ENCODE measurements at regions not wholly inside any gene's neighbourhood (a gene's known extent, or its start where the extent isn't known, plus 50 kb on each side); places are given as distances from the start of the nearest gene placed in this dataset.

DNA sequence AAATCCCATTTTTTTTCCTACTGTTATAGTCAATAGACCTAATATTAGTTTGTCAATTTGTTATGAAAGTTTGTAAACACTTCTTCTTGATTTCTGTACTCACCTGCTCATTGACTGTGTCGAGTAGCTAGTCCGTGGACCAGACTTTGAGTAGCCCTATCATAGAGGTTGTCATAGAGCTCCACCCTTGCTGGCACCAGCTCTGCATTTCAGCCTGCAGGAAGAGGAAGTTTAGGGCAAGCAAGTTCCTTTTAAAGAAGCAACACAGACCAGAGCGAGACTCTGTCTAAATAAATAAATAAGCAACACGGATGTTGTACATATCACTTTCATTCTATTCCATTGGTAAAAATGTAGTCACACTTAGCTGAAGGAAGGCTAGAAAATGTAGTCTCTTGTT lies 74.0 kb downstream of the MCFD2 start:
- 96 to 100% methylated on average over 2 to 4 of the region's 4 CpGs for WGBS, 2 experiments (ENCODE audit: insufficient coverage in 1 of 2, insufficient read length in 1 of 2)
- Histone ChIP-seq H3K27ac (ENCODE audit: low read depth, low read length) (no peak overlapping the region), H3K9ac (ENCODE audit: extremely low read depth, low read length, poor library complexity, severe bottlenecking) (no peak overlapping the region), H3K4me1 (ENCODE audit: control insufficient read depth, insufficient read depth, low read length) (no peaks in the 10 kb centered on the region), H3K4me3 (ENCODE audit: low read length) (no peak overlapping the region), H3K27me3 (ENCODE audit: control insufficient read depth, insufficient read depth, low read length, poor library complexity, severe bottlenecking) (no peaks in the 10 kb centered on the region), H3K36me3 (ENCODE audit: control insufficient read depth, insufficient read depth, low read length) (no peaks in the 10 kb centered on the region), H3K9me3 (ENCODE audit: control insufficient read depth, low read length) (no peaks in the 10 kb centered on the region)
- H3K27ac Mint-ChIP-seq: no peak overlapping the region
- H3K4me3 Mint-ChIP-seq: no peak overlapping the region
- no peak for TF ChIP-seq CTCF (conservative IDR thresholded peaks at IDR 0.05)
- no peaks in the 10 kb centered on the region for H3K36me3 Mint-ChIP-seq (ENCODE audit: low read depth)
- no peaks in the 10 kb centered on the region for H3K9me3 Mint-ChIP-seq
- H3K4me1 Mint-ChIP-seq: no peaks in the 10 kb centered on the region
- no peak for DNase-seq
- H3K27me3 Mint-ChIP-seq (ENCODE audit: insufficient read depth): peaks cover 2% of the 10 kb centered on the region

DNA sequence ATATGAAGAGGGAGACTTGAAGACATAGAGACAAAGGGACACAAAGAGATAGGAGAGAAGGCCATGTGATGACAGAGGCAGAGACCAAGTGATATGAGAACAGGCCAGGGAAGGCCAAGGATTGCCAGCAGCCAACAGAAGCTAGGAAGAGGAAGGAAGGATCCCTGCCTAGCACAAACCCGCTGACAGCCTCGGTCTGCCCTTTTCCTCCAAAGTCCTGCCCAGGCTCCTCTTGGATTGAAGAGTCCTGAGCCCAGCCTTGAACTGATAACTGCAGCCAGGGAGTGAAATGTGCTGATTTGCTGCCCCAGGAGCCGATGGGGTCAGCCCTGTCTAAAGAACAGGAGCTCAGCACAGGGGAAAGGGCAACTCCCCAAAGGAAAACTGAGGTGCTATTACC lies 76.6 kb downstream of the MCFD2 start:
- H3K4me1 ChIP-seq (ENCODE audit: control insufficient read depth, insufficient read depth, low read length): no peaks in the 10 kb centered on the region
- 62% methylated on average over 3 of the region's 3 CpGs; no CpG with 5 or more reads in 1 of the 2 experiments for WGBS, 2 experiments (ENCODE audit: insufficient coverage in 1 of 2, insufficient read length in 1 of 2)
- H3K27ac Mint-ChIP-seq: no peak overlapping the region

DNA sequence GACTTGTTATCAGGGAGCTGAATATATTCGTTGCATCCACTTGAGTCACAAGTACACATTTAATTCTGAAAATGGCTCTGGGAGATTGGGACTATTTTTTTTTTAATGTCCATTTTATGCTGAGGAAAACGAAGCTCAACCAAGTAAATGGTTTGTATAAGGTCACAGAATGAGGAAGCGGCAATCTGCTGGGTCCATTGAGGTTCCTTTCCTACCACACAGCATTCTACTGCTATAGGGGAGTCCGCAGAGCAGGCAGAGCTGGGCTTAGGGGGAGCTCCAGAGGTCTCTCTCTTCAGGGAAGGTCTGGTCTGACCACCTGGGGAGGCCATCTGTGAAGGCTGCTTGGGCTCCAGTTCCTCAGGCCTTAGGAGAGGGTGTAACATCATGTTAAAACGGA lies 77.9 kb downstream of the MCFD2 start:
- Mint-ChIP-seq H3K27me3 (ENCODE audit: insufficient read depth) (no peaks in the 10 kb centered on the region), H3K4me3 (no peak overlapping the region), H3K9me3 (no peaks in the 10 kb centered on the region), H3K36me3 (ENCODE audit: low read depth) (no peaks in the 10 kb centered on the region), H3K4me1 (no peaks in the 10 kb centered on the region), H3K27ac (no peak overlapping the region)
- no peak for TF ChIP-seq CTCF (conservative IDR thresholded peaks at IDR 0.05)
- no peaks in the 10 kb centered on the region for H3K36me3 ChIP-seq (ENCODE audit: control insufficient read depth, insufficient read depth, low read length)
- no peak overlapping the region for H3K27ac ChIP-seq (ENCODE audit: low read depth, low read length)
- no peak overlapping the region for H3K4me3 ChIP-seq (ENCODE audit: low read length)
- no peak for DNase-seq
- no peaks in the 10 kb centered on the region for H3K9me3 ChIP-seq (ENCODE audit: control insufficient read depth, low read length)
- WGBS, 2 experiments (ENCODE audit: insufficient coverage in 1 of 2, insufficient read length in 1 of 2): 91 to 92% methylated on average over 4 to 5 of the region's 5 CpGs
- H3K27me3 ChIP-seq (ENCODE audit: control insufficient read depth, insufficient read depth, low read length, poor library complexity, severe bottlenecking): no peaks in the 10 kb centered on the region
- H3K9ac ChIP-seq (ENCODE audit: extremely low read depth, low read length, poor library complexity, severe bottlenecking): no peak overlapping the region
- H3K4me1 ChIP-seq (ENCODE audit: control insufficient read depth, insufficient read depth, low read length): no peaks in the 10 kb centered on the region

More for the DNA sequence above, 76.6 kb downstream of the MCFD2 start:
- H3K27ac ChIP-seq (ENCODE audit: low read depth, low read length): no peak overlapping the region
- no peaks in the 10 kb centered on the region for H3K36me3 ChIP-seq (ENCODE audit: control insufficient read depth, insufficient read depth, low read length)
- H3K27me3 Mint-ChIP-seq (ENCODE audit: insufficient read depth): no peaks in the 10 kb centered on the region
- no peaks in the 10 kb centered on the region for H3K36me3 Mint-ChIP-seq (ENCODE audit: low read depth)
- H3K27me3 ChIP-seq (ENCODE audit: control insufficient read depth, insufficient read depth, low read length, poor library complexity, severe bottlenecking): no peaks in the 10 kb centered on the region
- H3K9me3 Mint-ChIP-seq: no peaks in the 10 kb centered on the region
- no peaks in the 10 kb centered on the region for H3K9me3 ChIP-seq (ENCODE audit: control insufficient read depth, low read length)
- H3K4me1 Mint-ChIP-seq: no peaks in the 10 kb centered on the region
- no peak overlapping the region for H3K9ac ChIP-seq (ENCODE audit: extremely low read depth, low read length, poor library complexity, severe bottlenecking)
- no peak overlapping the region for H3K4me3 Mint-ChIP-seq
- DNase-seq: no peak
- H3K4me3 ChIP-seq (ENCODE audit: low read length): no peak overlapping the region
- TF ChIP-seq CTCF (conservative IDR thresholded peaks at IDR 0.05): no peak

Measured in endodermal cell (in vitro differentiated cells).